AG08396 (cell line): ENCODE measurements at regions not wholly inside any gene's neighbourhood (a gene's known extent, or its start where the extent isn't known, plus 50 kb on each side); places are given as distances from the start of the nearest gene placed in this dataset.

Experiments used
- DNase-seq: peaks from one replicate; pipeline ENCODE4 v3.0.0; 2012; ENCODE audit warnings: low spot score, mixed read lengths

DNA sequence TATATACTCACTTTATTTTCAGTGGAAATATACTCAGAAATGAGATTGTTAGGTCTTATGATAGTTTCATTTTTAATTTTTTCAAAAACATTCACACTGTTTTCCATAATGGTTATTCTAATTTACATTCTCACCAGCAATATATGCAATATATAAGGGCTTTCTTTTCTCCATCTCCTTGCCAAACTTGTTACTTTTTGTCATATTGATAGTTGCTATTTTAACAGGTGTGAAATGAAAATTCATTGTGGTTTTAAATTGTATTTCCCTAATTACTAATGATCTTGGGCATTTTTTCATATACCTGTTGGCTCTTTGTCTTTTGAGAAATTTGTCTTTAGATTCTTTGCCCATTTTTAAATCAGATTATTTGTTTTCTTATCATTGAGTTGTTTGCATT lies 325.2 kb downstream of the DIPK2A start:
- DNase-seq = no peak

DNA sequence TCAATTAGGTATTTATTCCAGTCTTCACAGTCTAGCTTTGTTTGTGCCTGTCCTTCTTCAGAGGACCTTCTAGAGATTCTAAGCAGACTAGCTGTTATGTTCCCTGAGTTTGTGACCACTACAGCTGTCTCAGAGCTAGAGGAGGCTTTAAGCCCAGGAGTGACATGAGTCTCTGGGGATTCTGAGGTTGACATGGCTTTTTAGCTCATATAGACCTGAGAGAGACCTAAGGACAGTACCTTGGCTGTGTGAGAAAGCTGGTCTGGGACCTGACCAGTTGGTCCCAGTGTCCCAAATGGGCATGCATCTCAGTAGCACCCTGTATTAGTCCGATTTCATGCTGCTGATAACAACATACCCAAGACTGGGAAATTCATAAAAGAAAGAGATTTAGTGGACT lies 330.2 kb downstream of the DIPK2A start:
- DNase-seq = no peak

DNA sequence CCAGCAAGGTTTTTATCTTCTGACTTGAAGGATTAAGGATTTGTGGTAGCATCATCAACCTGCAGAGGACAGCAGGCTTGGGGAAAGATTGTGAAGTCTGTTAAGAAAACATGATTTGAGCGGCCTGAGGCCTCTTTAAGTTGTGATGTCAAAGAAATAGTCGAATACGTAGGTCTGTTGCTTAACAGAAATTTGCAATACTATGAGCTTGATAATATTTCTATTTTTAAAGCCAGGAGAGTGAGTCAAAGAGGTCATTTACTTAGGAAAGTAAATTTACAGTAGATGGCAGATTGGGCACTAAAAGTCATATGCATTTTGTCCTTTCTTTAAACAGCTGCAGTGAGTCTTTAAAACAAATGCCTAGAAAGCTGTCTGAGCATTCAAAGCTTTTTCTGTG lies 336.3 kb downstream of the DIPK2A start:
- DNase-seq = no peak

DNA sequence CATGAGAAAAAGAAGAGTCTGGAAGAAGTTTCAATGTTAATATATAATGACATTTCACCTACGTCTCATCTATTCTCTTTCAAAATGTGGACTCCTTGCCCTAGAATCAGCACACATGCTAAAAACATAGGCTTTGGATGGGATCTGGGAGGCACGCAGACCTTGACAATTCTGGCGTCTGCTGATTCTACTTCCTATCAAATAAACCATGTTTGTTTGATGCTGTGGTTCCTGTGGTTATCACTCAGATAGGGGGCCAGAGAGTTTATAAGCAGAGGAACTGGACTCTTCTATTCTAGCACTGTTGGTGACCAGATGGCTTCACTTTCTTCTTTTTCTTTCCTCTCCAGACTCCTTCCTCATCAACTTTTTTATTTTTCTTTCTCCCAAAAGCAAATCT lies 336.8 kb downstream of the DIPK2A start:
- no peak for DNase-seq

DNA sequence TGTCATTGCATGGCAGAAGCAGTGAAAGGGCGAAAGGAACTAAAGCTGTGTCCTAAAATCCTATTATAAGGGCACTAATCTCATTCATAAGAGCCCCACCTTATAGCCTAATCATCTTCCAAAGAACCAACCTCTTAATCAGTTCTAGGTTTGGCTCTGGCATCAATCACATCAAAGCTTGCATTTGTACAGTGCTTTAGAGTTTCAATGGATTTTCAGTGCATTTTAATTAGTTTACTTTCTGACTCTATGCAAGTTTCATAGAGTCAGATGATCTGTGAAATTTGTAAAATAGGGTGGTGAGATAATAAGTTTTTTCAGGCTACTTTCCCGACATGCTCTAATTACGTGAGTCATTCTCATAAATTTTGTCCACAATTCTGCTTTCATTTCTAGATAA lies 341.1 kb downstream of the DIPK2A start:
- no peak for DNase-seq

- DNase-seq = no peak
Measured at GRCh38 chr3:144314946-144315345, 343.3 kb downstream of the DIPK2A start.

DNA sequence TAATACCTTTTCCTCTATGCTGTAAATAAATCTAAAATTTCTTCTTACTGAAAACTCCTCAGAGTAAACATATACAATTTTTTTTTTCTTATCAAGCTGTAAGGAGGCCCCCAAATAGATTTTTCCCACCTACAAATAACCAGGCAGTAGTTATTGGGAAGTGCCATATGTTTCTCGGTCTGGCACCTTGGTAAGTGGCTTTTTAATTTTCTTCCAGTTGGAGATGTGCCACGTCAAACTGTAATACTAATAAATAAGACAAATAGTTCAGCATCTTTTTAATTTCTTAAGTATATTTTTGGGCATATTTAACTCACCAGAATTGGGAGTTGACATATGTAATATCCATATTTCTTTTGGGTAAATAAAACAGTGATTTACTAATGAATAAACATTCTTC lies 346.3 kb downstream of the DIPK2A start:
- DNase-seq = no peak

DNA sequence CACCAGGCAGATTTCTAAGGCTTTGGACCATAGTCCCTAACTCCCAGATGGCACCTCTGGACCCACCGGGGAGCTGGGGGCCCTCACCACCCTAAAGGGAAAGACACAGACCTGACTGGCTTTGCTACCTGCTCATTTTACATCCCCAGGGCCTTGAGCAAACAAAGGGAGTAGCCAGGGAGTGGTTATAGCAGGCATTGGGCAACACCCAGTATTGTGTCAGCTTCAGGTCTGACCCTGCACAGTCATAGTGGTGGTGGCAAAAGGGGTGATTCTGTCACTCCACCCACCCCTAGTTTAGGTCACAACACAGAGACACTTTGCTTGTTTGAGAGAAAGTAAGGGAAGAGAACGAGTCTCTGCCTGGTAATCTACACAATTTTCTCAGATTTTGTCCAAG lies 352.5 kb downstream of the DIPK2A start:
- no peak for DNase-seq

DNA sequence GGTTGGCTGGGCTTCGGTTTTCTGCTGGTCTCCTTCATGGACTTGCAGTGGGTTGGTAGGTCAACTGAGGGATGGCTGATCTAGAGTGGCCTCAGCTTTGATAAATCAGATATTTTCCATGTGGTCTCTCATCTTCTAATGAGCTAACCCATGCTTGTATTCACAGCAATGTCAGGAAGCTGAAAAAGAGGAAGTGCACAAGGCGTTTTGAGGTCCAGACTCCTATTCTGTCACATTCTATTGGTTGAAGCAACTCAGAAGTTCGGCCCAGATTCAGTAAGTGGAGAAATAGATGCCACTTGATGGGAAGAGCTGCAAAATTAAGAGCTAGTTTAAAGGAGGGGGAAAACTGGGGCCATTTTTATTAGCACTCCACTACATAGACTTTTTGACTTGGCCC lies 361.2 kb downstream of the DIPK2A start:
- no peak for DNase-seq

- no peak for DNase-seq
Measured at GRCh38 chr3:144341471-144341870, 369.8 kb downstream of the DIPK2A start.

GRCh38 chr3:144343343-144343742 lies 371.7 kb downstream of the DIPK2A start:
- no peak for DNase-seq

GRCh38 chr3:144343777-144344176 lies 372.2 kb downstream of the DIPK2A start:
- no peak for DNase-seq

DNA sequence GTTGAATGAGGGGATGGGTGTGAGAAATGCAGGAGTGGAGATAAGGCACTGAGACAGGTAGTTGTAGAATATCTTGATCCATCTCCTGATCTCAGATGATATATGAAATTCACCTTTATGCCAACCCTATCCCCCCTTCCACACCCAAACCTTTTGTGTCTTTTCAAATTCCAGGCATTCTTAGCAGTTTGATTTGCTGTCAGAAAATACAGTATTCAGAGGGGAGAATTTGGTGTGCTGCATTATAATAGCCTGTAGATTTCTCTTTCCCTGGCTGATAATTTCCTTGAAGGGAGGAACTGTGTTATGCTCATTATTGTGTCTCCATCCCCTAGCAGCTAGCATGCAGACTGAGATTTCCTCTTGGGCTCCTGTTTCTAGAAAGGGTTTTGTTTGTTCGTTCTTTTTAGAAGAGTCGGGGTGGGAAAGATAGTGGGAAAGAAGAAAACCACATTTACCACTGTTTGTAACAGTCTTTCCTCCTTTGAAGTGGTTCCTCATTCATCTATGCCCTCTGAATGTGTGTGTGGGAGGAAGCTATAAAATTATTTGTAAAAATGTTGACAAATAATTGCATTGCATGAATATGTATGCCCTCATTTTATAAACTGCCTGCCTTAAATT lies 373.4 kb downstream of the DIPK2A start:
- no peak for DNase-seq

DNA sequence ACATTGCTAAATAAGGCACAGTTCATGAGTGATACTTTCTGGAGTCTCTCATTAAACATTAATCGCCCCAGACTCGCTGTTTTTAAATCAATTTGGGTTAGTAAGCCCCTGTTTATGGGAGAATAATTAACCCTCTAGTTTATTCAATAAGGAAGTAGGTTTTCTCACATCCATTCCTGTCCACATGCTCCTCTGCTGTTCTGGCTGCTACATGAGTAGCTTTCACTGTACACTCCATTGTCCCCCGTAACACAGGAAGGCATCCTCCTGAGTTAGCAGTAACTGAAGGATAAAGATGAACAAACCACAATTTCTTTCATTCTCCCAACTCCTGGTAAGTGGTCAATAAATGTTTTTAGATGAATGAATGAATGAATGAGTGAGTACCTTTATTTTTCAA lies 378.5 kb downstream of the DIPK2A start:
- no peak for DNase-seq

- DNase-seq = no peak
Measured at GRCh38 chr3:144351011-144351410, 379.4 kb downstream of the DIPK2A start.

- DNase-seq = no peak
Measured at GRCh38 chr3:144351773-144352365, 380.2 kb downstream of the DIPK2A start.

DNA sequence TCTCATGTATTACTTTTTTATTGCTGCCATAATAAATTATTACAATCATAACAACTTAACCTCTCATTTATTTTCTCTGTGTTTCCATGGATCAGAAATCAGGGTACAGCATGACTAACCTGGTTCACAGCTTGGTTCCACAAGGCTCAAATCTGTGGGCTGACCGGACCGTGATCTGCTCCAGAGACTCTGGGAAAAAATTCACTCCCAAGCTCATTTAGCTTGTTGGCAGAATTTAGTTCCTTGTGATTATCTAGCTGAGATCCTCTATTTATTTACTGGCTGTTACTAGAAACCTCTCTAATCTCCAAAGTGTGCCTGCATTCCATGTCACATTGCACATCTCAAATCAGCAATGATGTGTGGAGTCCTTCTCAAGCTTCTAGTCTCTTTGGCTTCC lies 386.6 kb downstream of the DIPK2A start:
- DNase-seq = no peak

GRCh38 chr3:144361002-144361401 lies 389.4 kb downstream of the DIPK2A start:
- DNase-seq = no peak

DNA sequence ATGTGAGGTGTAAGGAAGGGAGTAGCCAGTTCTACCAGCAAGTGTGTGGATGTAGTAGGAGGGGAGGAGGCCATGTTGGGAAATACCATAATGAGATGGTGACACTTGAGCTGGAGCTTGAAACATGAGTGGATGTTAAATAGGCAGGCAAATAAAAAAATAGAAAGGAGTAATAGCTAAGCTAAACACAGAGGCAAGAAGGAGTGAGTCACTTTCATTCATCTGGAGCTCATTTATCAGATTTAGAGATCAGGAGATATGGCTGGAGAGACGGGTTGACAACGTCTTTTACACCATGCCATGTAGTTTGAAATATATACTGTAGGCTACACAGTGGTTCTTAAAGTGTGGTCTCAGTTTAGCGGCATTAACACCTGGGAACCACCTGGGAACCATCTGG lies 390.5 kb downstream of the DIPK2A start:
- DNase-seq = peak; percentile 7

DNA sequence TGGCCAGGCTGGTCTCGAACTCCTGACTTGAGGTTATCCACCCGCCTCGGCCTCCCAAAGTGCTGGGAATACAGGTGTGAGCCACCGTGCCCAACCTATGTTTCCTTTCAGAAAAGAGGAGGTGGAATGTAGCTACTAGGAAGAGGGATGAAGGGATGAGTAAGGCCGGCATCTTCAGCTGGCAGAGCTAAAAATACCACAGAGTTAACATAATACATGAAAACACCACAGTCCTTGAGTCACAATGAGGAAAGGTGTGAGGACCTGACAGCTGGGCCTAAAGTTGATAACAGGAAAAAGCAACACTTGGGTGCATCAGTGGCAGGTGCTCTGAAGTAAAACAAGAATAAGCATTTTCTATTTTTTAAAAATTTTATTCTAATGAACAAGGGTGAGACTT lies 392.2 kb downstream of the DIPK2A start:
- DNase-seq = no peak

DNA sequence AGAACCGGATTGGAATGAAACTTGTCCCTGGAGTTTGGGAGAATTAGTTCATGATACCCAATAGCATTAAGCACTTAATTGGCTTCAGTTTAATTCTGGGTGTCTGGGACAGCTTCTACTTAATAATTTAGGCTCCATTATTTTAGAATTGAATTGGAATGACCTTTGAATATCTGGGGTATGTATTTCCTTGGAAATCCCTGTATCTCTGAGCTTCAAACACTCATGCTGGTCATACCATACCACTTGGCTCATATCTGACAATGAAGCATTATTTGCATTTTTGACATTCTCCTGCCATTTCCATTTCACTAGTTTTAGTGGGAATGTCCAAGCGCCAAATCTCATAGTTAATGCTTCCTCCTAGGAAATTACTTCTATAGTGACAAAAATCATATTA lies 393.1 kb downstream of the DIPK2A start:
- DNase-seq = peak; percentile 4

- no peak for DNase-seq
Measured at GRCh38 chr3:144369129-144369879, 397.7 kb downstream of the DIPK2A start.

GRCh38 chr3:144375088-144375487 lies 403.5 kb downstream of the DIPK2A start:
- DNase-seq = no peak

DNA sequence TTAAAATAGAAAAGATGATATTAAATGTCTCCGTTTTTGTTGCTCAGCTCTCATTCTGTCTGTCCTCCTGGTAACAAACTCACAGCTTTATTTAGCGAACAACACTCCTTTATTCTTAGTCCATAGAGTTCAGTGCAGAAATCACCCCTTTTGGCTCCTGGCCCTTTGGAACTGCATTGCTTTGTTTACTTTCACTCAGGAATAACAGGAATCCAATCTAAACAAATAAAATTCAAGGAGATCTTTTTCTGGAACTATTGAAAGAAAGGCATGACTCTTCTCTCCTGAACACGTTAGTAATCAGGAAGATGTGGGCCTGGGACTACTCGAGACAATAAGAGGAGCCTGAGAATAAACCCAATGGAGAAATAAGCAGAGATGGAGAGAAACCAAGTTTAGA lies 409.2 kb downstream of the DIPK2A start:
- DNase-seq = no peak
